ENCODE measurements at regions not wholly inside any gene's neighbourhood (a gene's known extent, or its start where the extent isn't known, plus 50 kb on each side); places are given as distances from the start of the nearest gene placed in this dataset.
"Not testable (repeated sequence)": the region's sequence is repeated elsewhere in the genome, so short reads cannot be mapped to it uniquely, and the experiment has no call there.

DNA sequence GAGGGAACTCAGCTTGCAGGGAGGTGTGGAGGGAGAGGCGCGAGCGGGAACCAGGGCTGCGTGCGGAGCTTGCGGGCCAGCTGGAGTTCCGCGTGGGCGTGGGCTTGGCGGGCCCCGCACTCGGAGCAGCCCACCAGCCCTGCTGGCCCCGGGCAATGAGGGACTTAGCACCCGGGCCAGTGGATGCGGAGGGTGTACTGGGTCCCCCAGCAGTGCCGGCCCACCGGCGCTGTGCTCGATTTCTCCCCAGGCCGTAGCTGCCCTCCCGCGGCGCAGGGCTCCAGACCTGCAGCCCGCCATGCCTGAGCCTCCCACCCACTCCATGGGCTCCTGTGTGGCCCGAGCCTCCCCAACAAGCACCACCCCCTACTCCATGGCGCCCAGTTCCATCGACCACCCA is 117.5 kb upstream of the TOP1 start:
- H2AFZ ChIP-seq (ENCODE audit: low read length); H3K4me3 ChIP-seq (ENCODE audit: low read length in 2 of 2); H4K8ac ChIP-seq (ENCODE audit: low read depth, low read length); H3K23ac ChIP-seq (ENCODE audit: low read depth, low read length, poor library complexity); H3K4me1 ChIP-seq (ENCODE audit: control insufficient read depth in 2 of 2, insufficient read depth in 1 of 2, low read depth in 1 of 2, low read length in 2 of 2); H3K9me3 ChIP-seq (replicated peaks in 1 of 2; ENCODE audit: control insufficient read depth in 2 of 2, insufficient read depth in 1 of 2, low read depth in 1 of 2, low read length in 2 of 2); H3K4me2 ChIP-seq (ENCODE audit: insufficient read depth, low read length, poor library complexity, severe bottlenecking); H3K4ac ChIP-seq (ENCODE audit: low read length); H2BK15ac ChIP-seq (ENCODE audit: low read length); H3K14ac ChIP-seq (ENCODE audit: low read length); H3K36me3 ChIP-seq (replicated peaks in 1 of 2; ENCODE audit: control insufficient read depth in 2 of 2, insufficient read depth in 2 of 2, low read length in 2 of 2); H3K9ac ChIP-seq (ENCODE audit: low read depth, low read length, poor library complexity); H2BK5ac ChIP-seq (ENCODE audit: low read length); DNase-seq (ENCODE audit: low spot score); H2BK12ac ChIP-seq (ENCODE audit: low read length); H2AK5ac ChIP-seq (ENCODE audit: low read depth, low read length); H3K27ac ChIP-seq (replicated peaks; ENCODE audit: low read length); H2BK120ac ChIP-seq (ENCODE audit: low read depth, low read length); H3K18ac ChIP-seq (ENCODE audit: low read length); H4K91ac ChIP-seq (ENCODE audit: low read depth, low read length, poor library complexity); H3K27me3 ChIP-seq (ENCODE audit: control insufficient read depth in 3 of 3, insufficient read depth in 3 of 3, low read depth in 1 of 3, low read length in 3 of 3); H3K79me1 ChIP-seq (ENCODE audit: low read depth, low read length): not testable (repeated sequence)
- WGBS, 2 donors (ENCODE audit: extremely low coverage in 2 of 2, insufficient read length in 2 of 2, insufficient replicate concordance in 1 of 2), result no CpG with 5 or more reads among the region's 27 CpGs

DNA sequence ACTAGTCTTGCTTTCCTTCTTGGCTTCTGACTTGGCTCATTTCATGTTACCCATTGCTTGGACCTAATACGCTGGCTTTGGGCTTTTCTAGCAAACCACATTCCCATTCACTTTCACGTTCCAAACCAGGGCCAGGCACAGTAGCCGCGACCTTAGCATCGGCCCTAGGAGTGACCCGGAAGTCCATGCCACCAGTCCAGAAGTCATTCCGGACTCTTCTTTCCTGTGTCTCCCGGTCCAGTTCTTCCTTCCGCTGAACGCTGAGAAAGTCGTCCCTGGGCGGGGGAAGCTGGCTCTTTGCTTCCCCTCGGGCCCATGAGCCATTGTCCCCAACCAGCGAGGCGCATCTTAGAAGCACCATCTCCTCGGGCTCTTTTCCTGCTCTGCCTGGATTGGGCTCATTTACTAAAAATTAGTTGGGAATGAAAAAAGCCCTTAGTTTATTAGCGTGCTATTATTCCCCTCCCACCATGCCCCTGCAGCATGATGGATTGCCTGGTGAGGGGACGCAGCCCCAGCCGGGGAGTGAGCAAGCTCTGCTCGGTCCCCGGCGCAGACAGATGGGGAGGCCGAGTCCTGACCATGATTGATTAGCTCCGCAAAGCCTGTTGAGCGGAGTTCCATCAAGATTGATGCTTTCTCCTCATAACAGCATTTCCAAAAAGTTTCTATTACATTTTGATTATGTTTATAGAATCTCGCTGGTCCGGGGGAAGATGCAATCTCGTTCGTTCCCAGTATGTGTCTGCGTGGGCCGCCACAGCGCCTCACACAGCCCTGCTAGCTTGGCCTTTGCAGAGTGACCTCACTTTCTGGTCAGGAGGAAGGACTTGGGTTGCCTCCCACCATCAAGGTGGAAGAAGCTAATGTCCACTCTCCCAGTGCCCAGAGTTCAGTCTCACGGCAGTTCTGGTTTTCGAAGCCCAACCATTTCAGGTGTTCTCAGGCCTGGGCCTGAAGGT is 115.1 kb upstream of the TOP1 start:
- H4K8ac ChIP-seq (ENCODE audit: low read depth, low read length), result no peak overlapping the region
- no peak overlapping the region for H3K4me2 ChIP-seq (ENCODE audit: insufficient read depth, low read length, poor library complexity, severe bottlenecking)
- no peak overlapping the region for H3K4ac ChIP-seq (ENCODE audit: low read length)
- H3K23ac ChIP-seq (ENCODE audit: low read depth, low read length, poor library complexity), result no peak overlapping the region
- H3K9ac ChIP-seq (ENCODE audit: low read depth, low read length, poor library complexity), result no peak overlapping the region
- no CpG with 5 or more reads among the region's 34 CpGs for WGBS, 2 donors (ENCODE audit: extremely low coverage in 2 of 2, insufficient read length in 2 of 2, insufficient replicate concordance in 1 of 2)
- no peak overlapping the region for H4K91ac ChIP-seq (ENCODE audit: low read depth, low read length, poor library complexity)
- no peaks in the 10 kb centered on the region for H3K79me1 ChIP-seq (ENCODE audit: low read depth, low read length)
- no peak overlapping the region for H2BK12ac ChIP-seq (ENCODE audit: low read length)
- H3K9me3 ChIP-seq (replicated peaks in 1 of 2; ENCODE audit: control insufficient read depth in 2 of 2, insufficient read depth in 1 of 2, low read depth in 1 of 2, low read length in 2 of 2), result no peaks in the 10 kb centered on the region
- H2BK15ac ChIP-seq (ENCODE audit: low read length), result peak overlapping the region; percentile 3
- H3K36me3 ChIP-seq (replicated peaks in 1 of 2; ENCODE audit: control insufficient read depth in 2 of 2, insufficient read depth in 2 of 2, low read length in 2 of 2), result no peaks in the 10 kb centered on the region
- H2BK120ac ChIP-seq (ENCODE audit: low read depth, low read length), result no peak overlapping the region
- no peak overlapping the region for H2AK5ac ChIP-seq (ENCODE audit: low read depth, low read length)
- H3K27ac ChIP-seq (replicated peaks; ENCODE audit: low read length), result no peak overlapping the region
- H2BK5ac ChIP-seq (ENCODE audit: low read length), result no peak overlapping the region
- no peaks in the 10 kb centered on the region for H3K4me1 ChIP-seq (ENCODE audit: control insufficient read depth in 2 of 2, insufficient read depth in 1 of 2, low read depth in 1 of 2, low read length in 2 of 2)
- H3K4me3 ChIP-seq (ENCODE audit: low read length in 2 of 2), result no peak overlapping the region
- H3K27me3 ChIP-seq (ENCODE audit: control insufficient read depth in 3 of 3, insufficient read depth in 3 of 3, low read depth in 1 of 3, low read length in 3 of 3), result no peaks in the 10 kb centered on the region
- no peak overlapping the region for H3K14ac ChIP-seq (ENCODE audit: low read length)
- peak overlapping the region; percentile 38 for H3K18ac ChIP-seq (ENCODE audit: low read length)
- peak overlapping the region; percentile 15 for H2AFZ ChIP-seq (ENCODE audit: low read length)
- no peak for DNase-seq (ENCODE audit: low spot score)

DNA sequence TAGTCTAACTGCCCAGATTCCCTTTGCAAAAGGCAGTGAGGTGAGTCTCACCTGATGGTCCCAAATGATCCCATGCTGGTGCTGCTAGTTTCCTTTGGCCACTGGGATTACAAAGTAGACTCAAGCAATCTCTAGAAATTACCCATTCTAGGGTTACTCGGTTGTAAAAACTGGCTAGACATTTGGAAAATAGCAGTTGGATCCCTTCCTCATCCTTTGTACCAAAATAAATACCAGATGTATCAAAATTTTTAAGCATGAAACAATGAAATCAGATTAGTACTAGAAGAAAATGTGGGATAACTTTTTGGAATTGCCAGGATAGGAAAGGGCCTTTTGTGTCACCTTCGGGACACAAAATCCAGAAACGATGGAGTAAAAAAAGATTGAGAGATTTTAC is 112.9 kb upstream of the TOP1 start:
- Histone ChIP-seq H3K36me3 (replicated peaks in 1 of 2; ENCODE audit: control insufficient read depth in 2 of 2, insufficient read depth in 2 of 2, low read length in 2 of 2) (no peaks in the 10 kb centered on the region), H3K14ac (ENCODE audit: low read length) (no peak overlapping the region), H2BK5ac (ENCODE audit: low read length) (no peak overlapping the region), H2BK12ac (ENCODE audit: low read length) (no peak overlapping the region), H4K8ac (ENCODE audit: low read depth, low read length) (no peak overlapping the region), H3K18ac (ENCODE audit: low read length) (no peak overlapping the region), H2BK120ac (ENCODE audit: low read depth, low read length) (no peak overlapping the region), H3K4me3 (ENCODE audit: low read length in 2 of 2) (no peak overlapping the region), H2BK15ac (ENCODE audit: low read length) (no peak overlapping the region), H3K4me2 (ENCODE audit: insufficient read depth, low read length, poor library complexity, severe bottlenecking) (no peak overlapping the region), H3K23ac (ENCODE audit: low read depth, low read length, poor library complexity) (no peak overlapping the region), H3K27ac (replicated peaks; ENCODE audit: low read length) (no peak overlapping the region), H3K9me3 (replicated peaks in 1 of 2; ENCODE audit: control insufficient read depth in 2 of 2, insufficient read depth in 1 of 2, low read depth in 1 of 2, low read length in 2 of 2) (no peaks in the 10 kb centered on the region), H3K79me1 (ENCODE audit: low read depth, low read length) (no peaks in the 10 kb centered on the region), H3K4ac (ENCODE audit: low read length) (no peak overlapping the region), H4K91ac (ENCODE audit: low read depth, low read length, poor library complexity) (no peak overlapping the region), H2AFZ (ENCODE audit: low read length) (no peak overlapping the region), H3K9ac (ENCODE audit: low read depth, low read length, poor library complexity) (no peak overlapping the region), H2AK5ac (ENCODE audit: low read depth, low read length) (no peak overlapping the region), H3K4me1 (ENCODE audit: control insufficient read depth in 2 of 2, insufficient read depth in 1 of 2, low read depth in 1 of 2, low read length in 2 of 2) (no peaks in the 10 kb centered on the region), H3K27me3 (ENCODE audit: control insufficient read depth in 3 of 3, insufficient read depth in 3 of 3, low read depth in 1 of 3, low read length in 3 of 3) (no peaks in the 10 kb centered on the region)
- WGBS, 2 donors (ENCODE audit: extremely low coverage in 2 of 2, insufficient read length in 2 of 2, insufficient replicate concordance in 1 of 2), result no CpG with 5 or more reads among the region's 3 CpGs
- DNase-seq (ENCODE audit: low spot score), result no peak

DNA sequence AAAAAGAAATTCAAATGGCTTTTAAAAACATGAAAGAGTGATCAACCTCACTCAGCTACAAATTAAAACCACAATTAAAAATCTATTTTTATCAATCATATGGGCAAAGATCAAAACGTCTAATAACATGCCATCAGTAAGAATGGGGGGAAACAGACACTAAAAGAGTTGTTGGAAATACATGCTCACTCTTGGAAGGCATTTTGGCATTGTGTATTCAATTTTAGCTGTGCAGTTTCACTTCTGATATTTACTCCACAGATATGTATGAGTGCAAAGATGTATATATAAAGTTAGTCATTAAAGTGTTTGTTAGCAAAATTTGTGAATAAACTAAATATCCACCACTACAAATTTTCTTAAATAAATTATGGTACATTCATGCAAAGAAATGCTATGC is 112.3 kb upstream of the TOP1 start:
- H3K79me1 ChIP-seq (ENCODE audit: low read depth, low read length), result no peaks in the 10 kb centered on the region
- no peak overlapping the region for H2AK5ac ChIP-seq (ENCODE audit: low read depth, low read length)
- H2AFZ ChIP-seq (ENCODE audit: low read length), result no peak overlapping the region
- no peak overlapping the region for H2BK15ac ChIP-seq (ENCODE audit: low read length)
- H3K4me1 ChIP-seq (ENCODE audit: control insufficient read depth in 2 of 2, insufficient read depth in 1 of 2, low read depth in 1 of 2, low read length in 2 of 2), result no peaks in the 10 kb centered on the region
- no peak overlapping the region for H3K9ac ChIP-seq (ENCODE audit: low read depth, low read length, poor library complexity)
- H3K4me2 ChIP-seq (ENCODE audit: insufficient read depth, low read length, poor library complexity, severe bottlenecking), result no peak overlapping the region
- no peak overlapping the region for H3K23ac ChIP-seq (ENCODE audit: low read depth, low read length, poor library complexity)
- no peak overlapping the region for H3K4me3 ChIP-seq (ENCODE audit: low read length in 2 of 2)
- H3K27ac ChIP-seq (replicated peaks; ENCODE audit: low read length), result no peak overlapping the region
- no peak overlapping the region for H4K91ac ChIP-seq (ENCODE audit: low read depth, low read length, poor library complexity)
- no peak overlapping the region for H2BK5ac ChIP-seq (ENCODE audit: low read length)
- no peaks in the 10 kb centered on the region for H3K36me3 ChIP-seq (replicated peaks in 1 of 2; ENCODE audit: control insufficient read depth in 2 of 2, insufficient read depth in 2 of 2, low read length in 2 of 2)
- H4K8ac ChIP-seq (ENCODE audit: low read depth, low read length), result no peak overlapping the region
- no peak for DNase-seq (ENCODE audit: low spot score)
- H2BK12ac ChIP-seq (ENCODE audit: low read length), result no peak overlapping the region
- no peak overlapping the region for H3K4ac ChIP-seq (ENCODE audit: low read length)
- no peaks in the 10 kb centered on the region for H3K27me3 ChIP-seq (ENCODE audit: control insufficient read depth in 3 of 3, insufficient read depth in 3 of 3, low read depth in 1 of 3, low read length in 3 of 3)
- H3K18ac ChIP-seq (ENCODE audit: low read length), result no peak overlapping the region
- no CpG with 5 or more reads among the region's 1 CpG for WGBS, 2 donors (ENCODE audit: extremely low coverage in 2 of 2, insufficient read length in 2 of 2, insufficient replicate concordance in 1 of 2)
- no peak overlapping the region for H3K14ac ChIP-seq (ENCODE audit: low read length)
- H2BK120ac ChIP-seq (ENCODE audit: low read depth, low read length), result no peak overlapping the region
- no peaks in the 10 kb centered on the region for H3K9me3 ChIP-seq (replicated peaks in 1 of 2; ENCODE audit: control insufficient read depth in 2 of 2, insufficient read depth in 1 of 2, low read depth in 1 of 2, low read length in 2 of 2)

All from neuronal stem cell (in vitro differentiated cells).